Kidney (tissue), 13 donors: ENCODE measurements at regions not wholly inside any gene's neighbourhood (a gene's known extent, or its start where the extent isn't known, plus 50 kb on each side); places are given as distances from the start of the nearest gene placed in this dataset.

ENCODE experiments used
- DNase-seq, 5 donors: peaks; one replicate each; pipeline ENCODE4 v3.0.0-alpha.2; 2013 to 2020
- FAIRE-seq: peaks from 2 replicates; lab custom pipeline; 2012; peaks lifted over from hg19 to GRCh38; lab: Jason Lieb, UNC
- H3K27ac ChIP-seq, 2 donors: one replicate each; pipeline ENCODE4 v1.7.0; 2013; ENCODE audit warnings: low read depth in 2 of 2, low read length in 2 of 2, inconsistent platforms in 1 of 2
- H3K27me3 ChIP-seq: one replicate; pipeline ENCODE4 v1.7.1; 2013; ENCODE audit warnings: low read length, inconsistent platforms; ENCODE audit not compliant: control insufficient read depth, insufficient read depth
- H3K36me3 ChIP-seq, 3 donors: one replicate each; pipeline versions ENCODE4 v1.7.0 to v1.7.1; 2013; ENCODE audit warnings: low read length in 3 of 3, control low read depth in 1 of 3, inconsistent platforms in 1 of 3; ENCODE audit not compliant: insufficient read depth in 3 of 3, control insufficient read depth in 2 of 3
- H3K4me1 ChIP-seq, 3 donors: one replicate each; pipeline versions ENCODE4 v1.7.0 to v1.7.1; 2013; ENCODE audit warnings: low read length in 3 of 3, inconsistent platforms in 1 of 3, low read depth in 1 of 3; ENCODE audit not compliant: control insufficient read depth in 2 of 3, insufficient read depth in 2 of 3
- H3K4me3 ChIP-seq, 3 donors: one replicate each; pipeline versions ENCODE4 v1.7.0 to v1.8.1; 2013; ENCODE audit warnings: low read length in 3 of 3, control low read depth in 1 of 3, inconsistent platforms in 1 of 3
- H3K9ac ChIP-seq, 3 donors: one replicate each; pipeline versions ENCODE4 v1.7.0 to v1.7.1; 2013; ENCODE audit warnings: low read length in 3 of 3, control low read depth in 1 of 3, inconsistent platforms in 1 of 3
- H3K9me3 ChIP-seq, 3 donors: one replicate each; pipeline versions ENCODE4 v1.7.0 to v1.7.1; 2013; ENCODE audit warnings: low read length in 3 of 3, control low read depth in 1 of 3, inconsistent platforms in 1 of 3; ENCODE audit not compliant: control insufficient read depth in 2 of 3, insufficient read depth in 1 of 3
- intact Hi-C: fragments of 100-400 bp; cut with DNase I; formaldehyde crosslinking; loops from one replicate; pipeline ENCODE4 v1.11.1; 2022
- TF ChIP-seq, protein P1 (sequence below): IDR thresholded peaks from 3 replicates; pipeline ENCODE4 v1.5.1; 2012; ENCODE audit warnings: mild to moderate bottlenecking, moderate library complexity, borderline replicate concordance; ENCODE audit not compliant: insufficient read depth; ENCODE audit errors: extremely low read depth
- donor health status: control.
- donor health status: control.
- donor health status: control.
- donor health status: control.
- donor health status: control.
- donor health status: DM: yes; HTN: yes; CAD: no.
- donor health status: Normal renal cell carcinoma (clear cell type).

- DNase-seq, result peak in 1 of 5 donors; percentile 16
- Histone ChIP-seq H3K9ac (no peak overlapping the region), H3K4me1 (no peaks in the 10 kb centered on the region), H3K27ac (no peak overlapping the region), H3K36me3 (no peaks in the 10 kb centered on the region), H3K4me3 (no peak overlapping the region), H3K9me3 (no peaks in the 10 kb centered on the region), H3K27me3 (no peaks in the 10 kb centered on the region)
- TF ChIP-seq, protein P1, sequence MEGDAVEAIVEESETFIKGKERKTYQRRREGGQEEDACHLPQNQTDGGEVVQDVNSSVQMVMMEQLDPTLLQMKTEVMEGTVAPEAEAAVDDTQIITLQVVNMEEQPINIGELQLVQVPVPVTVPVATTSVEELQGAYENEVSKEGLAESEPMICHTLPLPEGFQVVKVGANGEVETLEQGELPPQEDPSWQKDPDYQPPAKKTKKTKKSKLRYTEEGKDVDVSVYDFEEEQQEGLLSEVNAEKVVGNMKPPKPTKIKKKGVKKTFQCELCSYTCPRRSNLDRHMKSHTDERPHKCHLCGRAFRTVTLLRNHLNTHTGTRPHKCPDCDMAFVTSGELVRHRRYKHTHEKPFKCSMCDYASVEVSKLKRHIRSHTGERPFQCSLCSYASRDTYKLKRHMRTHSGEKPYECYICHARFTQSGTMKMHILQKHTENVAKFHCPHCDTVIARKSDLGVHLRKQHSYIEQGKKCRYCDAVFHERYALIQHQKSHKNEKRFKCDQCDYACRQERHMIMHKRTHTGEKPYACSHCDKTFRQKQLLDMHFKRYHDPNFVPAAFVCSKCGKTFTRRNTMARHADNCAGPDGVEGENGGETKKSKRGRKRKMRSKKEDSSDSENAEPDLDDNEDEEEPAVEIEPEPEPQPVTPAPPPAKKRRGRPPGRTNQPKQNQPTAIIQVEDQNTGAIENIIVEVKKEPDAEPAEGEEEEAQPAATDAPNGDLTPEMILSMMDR, result no peak
- intact Hi-C loops, result no loop called here
- no peak for FAIRE-seq
Observed at GRCh38 chr12:23236066-23236780, 611.3 kb downstream of the ETNK1 start.

DNA sequence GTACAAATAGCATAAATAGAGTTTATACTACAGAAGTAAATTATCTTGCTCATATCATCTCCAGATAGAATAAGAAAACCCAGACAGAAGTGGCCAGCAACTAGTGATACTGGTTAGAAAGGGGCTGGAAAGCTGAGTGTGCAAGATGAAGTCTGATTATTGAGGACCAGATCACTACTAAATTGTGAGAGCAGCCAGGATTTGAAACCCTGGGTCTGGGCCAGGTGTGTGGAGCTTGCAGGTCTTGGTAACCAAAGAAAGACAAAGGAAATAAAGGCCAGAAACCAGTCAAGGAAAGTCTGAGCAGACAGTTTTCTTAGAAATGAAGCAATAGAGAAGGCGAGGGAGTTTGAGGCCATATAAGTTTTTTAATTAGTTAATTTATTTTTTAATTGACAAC is 611.8 kb downstream of the ETNK1 start:
- no peak overlapping the region for H3K4me3 ChIP-seq
- TF ChIP-seq, protein P1, result no peak
- no peak overlapping the region for H3K9ac ChIP-seq
- DNase-seq (no peak), FAIRE-seq (no peak)
- H3K36me3 ChIP-seq, result no peaks in the 10 kb centered on the region
- no peaks in the 10 kb centered on the region for H3K27me3 ChIP-seq
- no peaks in the 10 kb centered on the region for H3K4me1 ChIP-seq
- no peak overlapping the region for H3K27ac ChIP-seq
- H3K9me3 ChIP-seq, result no peaks in the 10 kb centered on the region
- intact Hi-C loops, result no loop called here

DNA sequence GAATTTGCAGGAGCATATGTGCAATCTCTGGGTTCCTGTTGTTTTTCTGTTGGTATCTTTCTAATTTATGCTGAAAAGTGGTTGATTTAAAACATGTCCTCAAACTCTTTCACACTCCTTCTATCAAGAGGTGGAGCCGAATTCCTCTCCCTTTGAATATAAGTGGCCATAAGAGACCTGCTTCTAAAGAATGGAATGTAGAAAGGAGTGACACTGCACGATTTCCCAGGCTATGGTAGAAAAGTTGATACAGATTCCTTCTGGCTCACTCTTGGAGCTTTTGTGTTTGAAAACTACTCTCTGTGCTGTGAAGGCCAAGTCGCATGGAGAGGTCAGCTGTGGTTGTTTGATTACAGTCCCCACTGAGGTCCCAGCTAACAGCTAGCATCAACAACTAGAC is 613.2 kb downstream of the ETNK1 start:
- H3K4me1 ChIP-seq, result no peaks in the 10 kb centered on the region
- H3K4me3 ChIP-seq, result no peak overlapping the region
- no peak overlapping the region for H3K9ac ChIP-seq
- no peaks in the 10 kb centered on the region for H3K27me3 ChIP-seq
- H3K9me3 ChIP-seq, result no peaks in the 10 kb centered on the region
- no peaks in the 10 kb centered on the region for H3K36me3 ChIP-seq
- DNase-seq (no peak), FAIRE-seq (no peak)
- intact Hi-C loops, result no loop called here
- no peak overlapping the region for H3K27ac ChIP-seq
- TF ChIP-seq, protein P1, result no peak

GRCh38 chr12:23238957-23239356 is 614.0 kb downstream of the ETNK1 start:
- Histone ChIP-seq H3K4me1 (no peaks in the 10 kb centered on the region), H3K27me3 (no peaks in the 10 kb centered on the region), H3K4me3 (no peak overlapping the region), H3K27ac (no peak overlapping the region), H3K9me3 (no peaks in the 10 kb centered on the region), H3K9ac (no peak overlapping the region), H3K36me3 (no peaks in the 10 kb centered on the region)
- TF ChIP-seq, protein P1, result no peak
- DNase-seq (no peak), FAIRE-seq (no peak)
- intact Hi-C loops, result no loop called here
